ENCODE measurements at regions not wholly inside any gene's neighbourhood (a gene's known extent, or its start where the extent isn't known, plus 50 kb on each side); places are given as distances from the start of the nearest gene placed in this dataset.

GRCh38 chr18:61973273-61974115 lies 80.7 kb upstream of the RNF152 start:
- Histone ChIP-seq H3K36me3 (replicated peaks; ENCODE audit: insufficient read depth, low read depth) (no peaks in the 10 kb centered on the region), H3K27ac (no peak overlapping the region), H3K9me2 (replicated peaks; ENCODE audit: insufficient read depth) (no peaks in the 10 kb centered on the region), H3K4me1 (ENCODE audit: insufficient read depth) (no peaks in the 10 kb centered on the region), H3K27me3 (no peaks in the 10 kb centered on the region), H3K4me3 (no peak overlapping the region), H3K9me3 (ENCODE audit: low read depth) (no peaks in the 10 kb centered on the region), H3K79me2 (no peaks in the 10 kb centered on the region), H2AFZ (no peak overlapping the region), H3K4me2 (no peak overlapping the region), H4K20me1 (ENCODE audit: insufficient read depth, poor library complexity, severe bottlenecking) (no peaks in the 10 kb centered on the region)
- WGBS (ENCODE audit: low lambda C conversion rate, missing lambda C conversion rate) = 89% methylated on average over 6 of the region's 6 CpGs
- TF ChIP-seq EZH2phosphoT487 (IDR thresholded peaks at IDR 0.05; ENCODE audit: low read depth, severe bottlenecking, unreplicated experiment) (no peak), EZH2 (IDR thresholded peaks at IDR 0.05; ENCODE audit: borderline replicate concordance) (no peak)
- TF ChIP-seq, protein P1, sequence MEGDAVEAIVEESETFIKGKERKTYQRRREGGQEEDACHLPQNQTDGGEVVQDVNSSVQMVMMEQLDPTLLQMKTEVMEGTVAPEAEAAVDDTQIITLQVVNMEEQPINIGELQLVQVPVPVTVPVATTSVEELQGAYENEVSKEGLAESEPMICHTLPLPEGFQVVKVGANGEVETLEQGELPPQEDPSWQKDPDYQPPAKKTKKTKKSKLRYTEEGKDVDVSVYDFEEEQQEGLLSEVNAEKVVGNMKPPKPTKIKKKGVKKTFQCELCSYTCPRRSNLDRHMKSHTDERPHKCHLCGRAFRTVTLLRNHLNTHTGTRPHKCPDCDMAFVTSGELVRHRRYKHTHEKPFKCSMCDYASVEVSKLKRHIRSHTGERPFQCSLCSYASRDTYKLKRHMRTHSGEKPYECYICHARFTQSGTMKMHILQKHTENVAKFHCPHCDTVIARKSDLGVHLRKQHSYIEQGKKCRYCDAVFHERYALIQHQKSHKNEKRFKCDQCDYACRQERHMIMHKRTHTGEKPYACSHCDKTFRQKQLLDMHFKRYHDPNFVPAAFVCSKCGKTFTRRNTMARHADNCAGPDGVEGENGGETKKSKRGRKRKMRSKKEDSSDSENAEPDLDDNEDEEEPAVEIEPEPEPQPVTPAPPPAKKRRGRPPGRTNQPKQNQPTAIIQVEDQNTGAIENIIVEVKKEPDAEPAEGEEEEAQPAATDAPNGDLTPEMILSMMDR (IDR thresholded peaks at IDR 0.05; ENCODE audit: poor library complexity) = no peak
- DNase-seq (ENCODE audit: low spot score) = no peak

DNA sequence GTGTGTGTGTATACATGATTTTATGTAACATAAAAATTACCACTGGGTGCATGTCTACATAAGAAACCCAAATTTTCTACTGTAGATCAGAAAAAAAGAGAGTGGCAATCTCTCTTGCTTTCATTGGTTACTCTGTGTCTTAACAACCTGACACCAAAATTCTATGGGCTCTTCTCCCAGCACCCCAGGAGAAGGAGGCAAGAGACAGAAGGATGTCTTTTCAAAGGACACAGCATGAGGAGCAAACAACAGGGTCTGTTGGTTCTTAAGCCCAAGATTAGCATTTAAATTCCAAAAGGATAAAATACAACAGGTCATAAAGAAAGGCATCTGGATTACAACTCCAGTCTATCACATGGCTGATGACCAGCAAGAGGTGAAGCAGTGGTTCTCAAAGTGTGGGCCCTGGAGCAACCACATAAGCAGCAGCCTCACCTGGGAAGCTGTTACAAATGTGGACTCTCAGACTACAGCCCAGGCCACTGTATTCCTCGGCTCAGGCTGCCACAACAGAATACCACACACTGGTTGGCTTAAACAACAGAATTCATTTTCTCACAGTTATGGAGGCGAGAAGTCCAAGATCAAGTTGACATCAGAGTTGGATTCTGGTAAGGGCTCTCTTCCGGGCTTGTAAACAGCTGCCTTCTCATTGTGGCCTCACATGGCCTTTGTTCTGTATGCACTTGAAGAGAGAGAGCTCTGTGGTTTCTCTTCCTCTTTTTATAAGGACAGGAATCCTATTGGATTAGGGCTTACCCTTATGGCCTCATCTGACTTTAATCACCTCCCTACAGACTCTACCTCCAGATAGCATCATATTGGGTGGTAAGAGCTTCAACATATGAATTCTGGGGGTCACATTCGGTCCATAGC lies 79.8 kb upstream of the RNF152 start:
- Histone ChIP-seq H2AFZ (no peak overlapping the region), H3K4me3 (no peak overlapping the region), H3K36me3 (replicated peaks; ENCODE audit: insufficient read depth, low read depth) (no peaks in the 10 kb centered on the region), H3K27ac (no peak overlapping the region), H3K4me2 (no peak overlapping the region), H3K27me3 (no peaks in the 10 kb centered on the region), H3K9me2 (replicated peaks; ENCODE audit: insufficient read depth) (no peaks in the 10 kb centered on the region), H3K4me1 (ENCODE audit: insufficient read depth) (no peaks in the 10 kb centered on the region), H4K20me1 (ENCODE audit: insufficient read depth, poor library complexity, severe bottlenecking) (no peaks in the 10 kb centered on the region), H3K9me3 (ENCODE audit: low read depth) (no peaks in the 10 kb centered on the region), H3K79me2 (no peaks in the 10 kb centered on the region)
- TF ChIP-seq EZH2phosphoT487 (IDR thresholded peaks at IDR 0.05; ENCODE audit: low read depth, severe bottlenecking, unreplicated experiment) (no peak), EZH2 (IDR thresholded peaks at IDR 0.05; ENCODE audit: borderline replicate concordance) (no peak)
- TF ChIP-seq, protein P1 (IDR thresholded peaks at IDR 0.05; ENCODE audit: poor library complexity) = no peak
- no peak for DNase-seq (ENCODE audit: low spot score)
- 76% methylated on average over 4 of the region's 4 CpGs for WGBS (ENCODE audit: low lambda C conversion rate, missing lambda C conversion rate)

DNA sequence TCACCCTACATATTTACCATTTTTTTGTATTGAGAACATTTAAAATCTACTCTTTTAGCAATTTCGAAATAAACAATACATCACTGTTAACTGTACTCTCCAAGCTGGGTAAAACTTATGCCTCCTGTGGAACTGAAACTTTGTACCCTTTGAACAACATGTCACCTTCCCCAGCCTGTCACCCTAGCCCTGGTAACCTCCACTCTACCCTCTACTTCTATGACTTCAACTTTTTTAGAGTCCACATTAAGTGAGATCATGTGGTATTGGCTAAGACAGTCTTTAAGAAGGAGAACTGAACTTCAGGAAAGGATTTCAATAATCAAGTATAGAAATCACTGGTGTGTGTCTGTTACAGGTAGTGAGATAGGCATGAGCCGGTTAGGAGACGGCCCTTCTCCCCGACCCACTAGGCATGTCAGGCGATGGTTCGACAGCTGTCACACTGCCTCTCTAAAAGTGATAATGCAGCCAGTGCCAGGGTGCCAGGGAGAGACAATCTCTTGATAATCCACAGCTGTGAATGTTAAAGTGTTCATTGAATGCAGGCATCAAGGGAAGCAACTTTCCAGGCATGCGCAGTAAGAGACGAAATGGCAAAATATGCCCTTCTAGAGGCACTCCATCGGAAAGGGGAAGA lies 74.6 kb upstream of the RNF152 start:
- no peak overlapping the region for H3K27ac ChIP-seq
- H3K27me3 ChIP-seq = no peaks in the 10 kb centered on the region
- no peak overlapping the region for H3K4me3 ChIP-seq
- H4K20me1 ChIP-seq (ENCODE audit: insufficient read depth, poor library complexity, severe bottlenecking) = no peaks in the 10 kb centered on the region
- TF ChIP-seq EZH2phosphoT487 (IDR thresholded peaks at IDR 0.05; ENCODE audit: low read depth, severe bottlenecking, unreplicated experiment) (no peak), EZH2 (IDR thresholded peaks at IDR 0.05; ENCODE audit: borderline replicate concordance) (no peak)
- TF ChIP-seq, protein P1 (IDR thresholded peaks at IDR 0.05; ENCODE audit: poor library complexity) = no peak
- H3K4me1 ChIP-seq (ENCODE audit: insufficient read depth) = no peaks in the 10 kb centered on the region
- no peaks in the 10 kb centered on the region for H3K9me3 ChIP-seq (ENCODE audit: low read depth)
- no peaks in the 10 kb centered on the region for H3K9me2 ChIP-seq (replicated peaks; ENCODE audit: insufficient read depth)
- no peak overlapping the region for H2AFZ ChIP-seq
- no peak for DNase-seq (ENCODE audit: low spot score)
- no peaks in the 10 kb centered on the region for H3K36me3 ChIP-seq (replicated peaks; ENCODE audit: insufficient read depth, low read depth)
- no peak overlapping the region for H3K4me2 ChIP-seq
- no peaks in the 10 kb centered on the region for H3K79me2 ChIP-seq
- WGBS (ENCODE audit: low lambda C conversion rate, missing lambda C conversion rate) = 96% methylated on average over 9 of the region's 9 CpGs
